IMR-90 (cell line): ENCODE measurements at regions not wholly inside any gene's neighbourhood (a gene's known extent, or its start where the extent isn't known, plus 50 kb on each side); places are given as distances from the start of the nearest gene placed in this dataset.

Source experiments
- ATAC-seq: fragments of 200-7000 bp; cut with Tn5 transposase; 2 replicates; pipeline ENCODE4 v1.9.1; 2020; ENCODE audit warnings: low read depth, mild to moderate bottlenecking, moderate library complexity
- BruUV-seq: library from RNA; stranded (reverse); fragments of 400-500 nt; replicated peaks from 2 replicates; lab custom pipeline; 2021; lab: Mats Ljungman, UMichigan
- CTCF ChIA-PET: fragments of 300-600 bp; formaldehyde crosslinking; extraction: SDS; loops from one replicate; lab custom pipeline; 2021; ENCODE audit warnings: antibody characterized with exemption; lab: Yijun Ruan, JAX
- POLR2A ChIA-PET: fragments of 300-600 bp; sonication (Branson Sonifier 250); formaldehyde crosslinking; loops from one replicate; lab custom pipeline; 2022; ENCODE audit warnings: antibody characterized with exemption; ENCODE audit not compliant: unreplicated experiment; lab: Charles Lee
- DNase-seq: peaks from one replicate; pipeline ENCODE4 v3.0.0; 2013
- H2AFZ ChIP-seq: replicated peaks from 2 replicates; pipeline ENCODE3; 2013; ENCODE audit warnings: low read length, mild to moderate bottlenecking; ENCODE audit not compliant: poor library complexity
- H2AK5ac ChIP-seq: 2 replicates; pipeline ENCODE4 v1.6.1; 2013; ENCODE audit warnings: low read depth, low read length, inconsistent platforms
- H2AK9ac ChIP-seq: replicated peaks from 2 replicates; pipeline ENCODE3; 2013; ENCODE audit warnings: mild to moderate bottlenecking, low read depth, low read length, moderate library complexity; ENCODE audit not compliant: poor library complexity
- H2BK120ac ChIP-seq: 2 replicates; pipeline ENCODE4 v1.6.1; 2013; ENCODE audit warnings: low read depth, low read length, inconsistent platforms
- H2BK15ac ChIP-seq: 3 replicates; pipeline ENCODE4 v1.6.1; 2013; ENCODE audit warnings: low read depth, low read length, inconsistent platforms
- H2BK20ac ChIP-seq: 2 replicates; pipeline ENCODE4 v1.6.1; 2013; ENCODE audit warnings: low read depth, mild to moderate bottlenecking, inconsistent platforms, low read length, moderate library complexity
- H2BK5ac ChIP-seq: 2 replicates; pipeline ENCODE4 v1.6.1; 2013; ENCODE audit warnings: mild to moderate bottlenecking, low read depth, low read length, inconsistent platforms; ENCODE audit not compliant: poor library complexity, severe bottlenecking
- H3K14ac ChIP-seq: replicated peaks from 2 replicates; pipeline ENCODE4 v1.6.1; 2013; ENCODE audit warnings: low read depth, low read length, inconsistent platforms
- H3K18ac ChIP-seq: 2 replicates; pipeline ENCODE4 v1.6.1; 2013; ENCODE audit warnings: low read depth, low read length, control low read depth
- H3K23ac ChIP-seq: 2 replicates; pipeline ENCODE4 v1.6.1; 2013; ENCODE audit warnings: low read depth, low read length, inconsistent platforms
- H3K27ac ChIP-seq: 2 replicates; pipeline ENCODE4 v1.5.1; 2013; ENCODE audit warnings: mild to moderate bottlenecking, control low read depth, low read length; ENCODE audit not compliant: insufficient read depth
- H3K27me3 ChIP-seq: 2 replicates; pipeline ENCODE4 v1.6.1; 2013; ENCODE audit warnings: low read length; ENCODE audit not compliant: control insufficient read depth, insufficient read depth
- H3K36me3 ChIP-seq: 2 replicates; pipeline ENCODE4 v1.6.1; 2013; ENCODE audit warnings: low read length, mixed read lengths; ENCODE audit not compliant: control insufficient read depth, insufficient read depth
- H3K4ac ChIP-seq: 2 replicates; pipeline ENCODE4 v1.6.1; 2013; ENCODE audit warnings: low read depth, low read length, inconsistent platforms
- H3K4me1 ChIP-seq: 2 replicates; pipeline ENCODE4 v1.6.1; 2013; ENCODE audit warnings: low read length, mixed read lengths; ENCODE audit not compliant: control insufficient read depth, insufficient read depth
- H3K4me2 ChIP-seq: 2 replicates; pipeline ENCODE4 v1.6.1; 2013; ENCODE audit warnings: low read depth, mild to moderate bottlenecking, control low read depth, low read length, moderate library complexity
- H3K4me3 ChIP-seq: 2 replicates; pipeline ENCODE4 v1.5.1; 2013; ENCODE audit warnings: low read depth, mild to moderate bottlenecking, control low read depth, low read length, moderate library complexity; ENCODE audit not compliant: insufficient read depth
- H3K56ac ChIP-seq: 2 replicates; pipeline ENCODE4 v1.6.1; 2013; ENCODE audit warnings: low read length, inconsistent platforms; ENCODE audit not compliant: insufficient read depth; ENCODE audit errors: extremely low read depth
- H3K79me1 ChIP-seq, 2 experiments: 2 replicates each; pipeline ENCODE4 v1.6.1; 2013; ENCODE audit warnings: low read length in 2 of 2, inconsistent platforms in 1 of 2, low read depth in 1 of 2
- H3K9ac ChIP-seq: 2 replicates; pipeline ENCODE4 v1.6.1; 2013; ENCODE audit warnings: low read depth, low read length, control low read depth
- H3K9me1 ChIP-seq: 2 replicates; pipeline ENCODE4 v1.6.1; 2013; ENCODE audit warnings: low read length, inconsistent platforms; ENCODE audit not compliant: insufficient read depth
- H3K9me3 ChIP-seq: 2 replicates; pipeline ENCODE4 v1.6.1; 2013; ENCODE audit warnings: low read length; ENCODE audit not compliant: control insufficient read depth, insufficient read depth
- H4K20me1 ChIP-seq: 2 replicates; pipeline ENCODE4 v1.6.1; 2013; ENCODE audit warnings: low read length, inconsistent platforms; ENCODE audit not compliant: insufficient read depth
- H4K5ac ChIP-seq: 2 replicates; pipeline ENCODE4 v1.6.1; 2013; ENCODE audit warnings: mild to moderate bottlenecking, low read depth, low read length, control low read depth
- H4K8ac ChIP-seq, 2 experiments: 2 replicates each; pipeline ENCODE4 v1.6.1; 2013; ENCODE audit warnings: low read depth in 2 of 2, low read length in 2 of 2, control low read depth in 1 of 2, inconsistent platforms in 1 of 2
- H4K91ac ChIP-seq: 2 replicates; pipeline ENCODE4 v1.6.1; 2013; ENCODE audit warnings: low read depth, low read length, inconsistent platforms; ENCODE audit not compliant: insufficient read depth
- ELK1 ChIP-seq: fragments of 150-350 bp; IDR thresholded peaks from 2 replicates; pipeline ENCODE4 v1.6.1; 2016; ENCODE audit warnings: low read depth, mild to moderate bottlenecking, low read length, moderate library complexity, borderline replicate concordance
- RCOR1 ChIP-seq: IDR thresholded peaks from 2 replicates; pipeline ENCODE4 v1.6.1; 2012; ENCODE audit warnings: mild to moderate bottlenecking, low read length, improper control_type of control experiment; ENCODE audit not compliant: insufficient replicate concordance
- USF2 ChIP-seq: fragments of 150-350 bp; IDR thresholded peaks from 2 replicates; pipeline ENCODE4 v1.6.1; 2017; ENCODE audit warnings: mild to moderate bottlenecking, antibody characterized with exemption, low read length, low read depth
- WGBS, 2 experiments: methylation state at CpG; one replicate each; pipeline versions ENCODE4 v1.1.5 to v1.1.7; 2013; ENCODE audit warnings: missing lambda C conversion rate in 2 of 2; ENCODE audit not compliant: insufficient read length in 1 of 2; ENCODE audit errors: extremely low coverage in 2 of 2; 5-methylcytosine and 5-hydroxymethylcytosine counted together
- dilution Hi-C: fragments of 300-500 bp; cut with HindIII; formaldehyde crosslinking; loops from one replicate; pipeline ENCODE4 v1.14.3; 2018; ENCODE audit warnings: low sequenced_read_pairs; ENCODE audit not compliant: unreplicated experiment
- in situ Hi-C: fragments of 300-500 bp; cut with MboI; formaldehyde crosslinking; loops from 3 replicates; pipeline ENCODE4 v1.14.3; 2019; ENCODE audit warnings: low sequenced_read_pairs, inconsistent platforms, mixed read lengths
- intact Hi-C: fragments of 100-400 bp; cut with micrococcal nuclease; formaldehyde crosslinking; loops from 2 replicates; pipeline ENCODE4 v1.10.0; 2022

DNA sequence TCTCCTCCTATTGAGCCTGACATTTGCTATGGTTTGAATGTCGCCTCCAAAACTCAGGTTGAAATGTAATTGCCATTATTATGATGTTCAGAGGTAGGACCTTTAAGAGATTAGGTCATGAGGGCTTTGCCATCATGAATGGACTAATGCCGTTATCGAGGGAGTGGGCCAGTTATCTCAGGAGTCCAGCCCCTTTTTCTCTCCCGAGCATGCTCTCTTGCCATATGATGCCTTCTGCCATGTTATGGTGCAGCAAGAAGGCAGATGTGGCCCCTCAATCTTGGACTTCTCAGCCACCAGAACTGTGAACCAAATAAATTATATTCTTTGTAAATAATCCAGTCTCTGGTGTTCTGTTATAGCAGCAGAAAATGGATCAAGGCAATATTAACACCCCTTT lies 323.5 kb downstream of the RRAGC start:
- POLR2A ChIA-PET = no interaction called here
- ATAC-seq = no peak
- Histone ChIP-seq H2AK5ac (no peak overlapping the region), H3K23ac (no peak overlapping the region), H3K27me3 (no peaks in the 10 kb centered on the region), H4K5ac (no peak overlapping the region), H2AFZ (no peak overlapping the region), H2BK5ac (no peak overlapping the region), H2BK120ac (no peak overlapping the region), H3K4ac (no peak overlapping the region), H3K9me3 (no peaks in the 10 kb centered on the region), H3K36me3 (no peaks in the 10 kb centered on the region), H3K14ac (no peak overlapping the region), H2AK9ac (no peak overlapping the region), H3K18ac (no peak overlapping the region), H4K91ac (no peak overlapping the region), H3K27ac (no peak overlapping the region), H3K4me1 (no peaks in the 10 kb centered on the region), H2BK15ac (no peak overlapping the region), H3K56ac (no peak overlapping the region), H4K20me1 (no peaks in the 10 kb centered on the region), H3K79me1 (no peaks in the 10 kb centered on the region), H3K4me2 (no peak overlapping the region), H3K9ac (no peak overlapping the region), H4K8ac (no peak overlapping the region), H3K9me1 (no peaks in the 10 kb centered on the region), H2BK20ac (no peak overlapping the region), H3K4me3 (no peak overlapping the region)
- intact Hi-C loops = no loop called here
- 93% methylated on average over 3 of the region's 4 CpGs; no CpG with 5 or more reads in 1 of the 2 experiments for WGBS, 2 experiments
- no peak for DNase-seq
- CTCF ChIA-PET = no interaction called here
- no TSS peak for BruUV-seq
- dilution Hi-C loops = no loop called here
- in situ Hi-C loops = no loop called here
- TF ChIP-seq RCOR1 (no peak), USF2 (no peak), ELK1 (no peak)
